ENCODE measurements at regions not wholly inside any gene's neighbourhood (a gene's known extent, or its start where the extent isn't known, plus 50 kb on each side); places are given as distances from the start of the nearest gene placed in this dataset.

GRCh38 chr6:19558934-19559333 lies 278.2 kb upstream of the ID4 start:
- ATAC-seq: no peak
- no peak overlapping the region for H3K4me2 ChIP-seq (ENCODE audit: low read length)
- no peak for DNase-seq (ENCODE audit: low read depth, low spot score)
- no peaks in the 10 kb centered on the region for H4K20me1 ChIP-seq (ENCODE audit: insufficient read depth)
- H2AFZ ChIP-seq (ENCODE audit: low read depth, low read length, poor library complexity, severe bottlenecking): no peak overlapping the region
- POLR2A ChIA-PET: no interaction called here
- no TSS peak for BruUV-seq (replicated peaks)
- no peaks in the 10 kb centered on the region for H3K27me3 ChIP-seq (ENCODE audit: insufficient read depth, low read length)
- intact Hi-C loops (cut with micrococcal nuclease): no loop called here
- no peak overlapping the region for H3K4me3 ChIP-seq (replicated peaks in 1 of 2; ENCODE audit: low read depth in 1 of 2, low read length in 2 of 2)
- TF ChIP-seq FOSL1 (IDR thresholded peaks at IDR 0.05; ENCODE audit: low read depth): no peak
- no peaks in the 10 kb centered on the region for H3K4me1 ChIP-seq (ENCODE audit: control insufficient read depth in 1 of 2, insufficient read depth in 2 of 2, low read length in 2 of 2)
- H3K27ac ChIP-seq (ENCODE audit: low read depth, low read length): no peak overlapping the region
- RAD21 ChIA-PET (ENCODE audit: low non-redundant PET in 1 of 2, low total read pairs in 2 of 2, uncharacterized antibody in 2 of 2, unreplicated experiment in 2 of 2): no interaction called here
- no peaks in the 10 kb centered on the region for H3K9me3 ChIP-seq (ENCODE audit: control insufficient read depth in 1 of 2, insufficient read depth in 1 of 2, low read depth in 1 of 2, low read length in 2 of 2)
- no peaks in the 10 kb centered on the region for H3K79me2 ChIP-seq (ENCODE audit: insufficient read depth, low read length)
- no peaks in the 10 kb centered on the region for H3K36me3 ChIP-seq (ENCODE audit: control insufficient read depth in 1 of 2, insufficient read depth in 2 of 2, low read length in 2 of 2)
- no peaks in the 10 kb centered on the region for H3K9me2 ChIP-seq (ENCODE audit: insufficient read depth)
- no peak overlapping the region for H3K9ac ChIP-seq (ENCODE audit: low read length)
- CTCF ChIA-PET: no interaction called here

GRCh38 chr6:19562468-19562867 lies 274.7 kb upstream of the ID4 start:
- Histone ChIP-seq H2AFZ (ENCODE audit: low read depth, low read length, poor library complexity, severe bottlenecking) (no peak overlapping the region), H3K9me3 (ENCODE audit: control insufficient read depth in 1 of 2, insufficient read depth in 1 of 2, low read depth in 1 of 2, low read length in 2 of 2) (no peaks in the 10 kb centered on the region), H3K4me3 (replicated peaks in 1 of 2; ENCODE audit: low read depth in 1 of 2, low read length in 2 of 2) (no peak overlapping the region), H3K9me2 (ENCODE audit: insufficient read depth) (no peaks in the 10 kb centered on the region), H3K27me3 (ENCODE audit: insufficient read depth, low read length) (no peaks in the 10 kb centered on the region), H3K36me3 (ENCODE audit: control insufficient read depth in 1 of 2, insufficient read depth in 2 of 2, low read length in 2 of 2) (no peaks in the 10 kb centered on the region), H3K4me2 (ENCODE audit: low read length) (no peak overlapping the region), H3K4me1 (ENCODE audit: control insufficient read depth in 1 of 2, insufficient read depth in 2 of 2, low read length in 2 of 2) (no peaks in the 10 kb centered on the region), H4K20me1 (ENCODE audit: insufficient read depth) (no peaks in the 10 kb centered on the region), H3K9ac (ENCODE audit: low read length) (no peak overlapping the region), H3K27ac (ENCODE audit: low read depth, low read length) (no peak overlapping the region), H3K79me2 (ENCODE audit: insufficient read depth, low read length) (no peaks in the 10 kb centered on the region)
- ChIA-PET RAD21 (ENCODE audit: low non-redundant PET in 1 of 2, low total read pairs in 2 of 2, uncharacterized antibody in 2 of 2, unreplicated experiment in 2 of 2) (no interaction called here), POLR2A (no interaction called here), CTCF (no interaction called here)
- TF ChIP-seq JUND (IDR thresholded peaks at IDR 0.05) (no peak), SIN3A (IDR thresholded peaks at IDR 0.05; ENCODE audit: low read depth) (no peak), POLR2AphosphoS5 (IDR thresholded peaks at IDR 0.05; ENCODE audit: low read depth, low read length) (no peak), FOSL1 (IDR thresholded peaks at IDR 0.05; ENCODE audit: low read depth) (no peak)
- DNase-seq (ENCODE audit: low read depth, low spot score) (no peak), ATAC-seq (no peak)
- intact Hi-C loops (cut with micrococcal nuclease): no loop called here
- BruUV-seq (replicated peaks): no TSS peak

GRCh38 chr6:19569563-19569962 lies 267.6 kb upstream of the ID4 start:
- ChIA-PET CTCF (no interaction called here), RAD21 (ENCODE audit: low non-redundant PET in 1 of 2, low total read pairs in 2 of 2, uncharacterized antibody in 2 of 2, unreplicated experiment in 2 of 2) (no interaction called here), POLR2A (no interaction called here)
- Histone ChIP-seq H3K27me3 (ENCODE audit: insufficient read depth, low read length) (no peaks in the 10 kb centered on the region), H2AFZ (ENCODE audit: low read depth, low read length, poor library complexity, severe bottlenecking) (no peak overlapping the region), H4K20me1 (ENCODE audit: insufficient read depth) (no peaks in the 10 kb centered on the region), H3K4me2 (ENCODE audit: low read length) (no peak overlapping the region), H3K4me3 (replicated peaks in 1 of 2; ENCODE audit: low read depth in 1 of 2, low read length in 2 of 2) (no peak overlapping the region), H3K9me3 (ENCODE audit: control insufficient read depth in 1 of 2, insufficient read depth in 1 of 2, low read depth in 1 of 2, low read length in 2 of 2) (no peaks in the 10 kb centered on the region), H3K36me3 (ENCODE audit: control insufficient read depth in 1 of 2, insufficient read depth in 2 of 2, low read length in 2 of 2) (no peaks in the 10 kb centered on the region), H3K9me2 (ENCODE audit: insufficient read depth) (no peaks in the 10 kb centered on the region), H3K4me1 (ENCODE audit: control insufficient read depth in 1 of 2, insufficient read depth in 2 of 2, low read length in 2 of 2) (no peaks in the 10 kb centered on the region), H3K27ac (ENCODE audit: low read depth, low read length) (no peak overlapping the region), H3K79me2 (ENCODE audit: insufficient read depth, low read length) (no peaks in the 10 kb centered on the region), H3K9ac (ENCODE audit: low read length) (no peak overlapping the region)
- DNase-seq (ENCODE audit: low read depth, low spot score) (no peak), ATAC-seq (no peak)
- BruUV-seq (replicated peaks): no TSS peak
- intact Hi-C loops (cut with micrococcal nuclease): no loop called here
- TF ChIP-seq POLR2AphosphoS5 (IDR thresholded peaks at IDR 0.05; ENCODE audit: low read depth, low read length): no peak
- TF ChIP-seq ZNF274 (IDR thresholded peaks at IDR 0.05; ENCODE audit: low read depth, low read length): no peak
- TF ChIP-seq, protein P1, sequence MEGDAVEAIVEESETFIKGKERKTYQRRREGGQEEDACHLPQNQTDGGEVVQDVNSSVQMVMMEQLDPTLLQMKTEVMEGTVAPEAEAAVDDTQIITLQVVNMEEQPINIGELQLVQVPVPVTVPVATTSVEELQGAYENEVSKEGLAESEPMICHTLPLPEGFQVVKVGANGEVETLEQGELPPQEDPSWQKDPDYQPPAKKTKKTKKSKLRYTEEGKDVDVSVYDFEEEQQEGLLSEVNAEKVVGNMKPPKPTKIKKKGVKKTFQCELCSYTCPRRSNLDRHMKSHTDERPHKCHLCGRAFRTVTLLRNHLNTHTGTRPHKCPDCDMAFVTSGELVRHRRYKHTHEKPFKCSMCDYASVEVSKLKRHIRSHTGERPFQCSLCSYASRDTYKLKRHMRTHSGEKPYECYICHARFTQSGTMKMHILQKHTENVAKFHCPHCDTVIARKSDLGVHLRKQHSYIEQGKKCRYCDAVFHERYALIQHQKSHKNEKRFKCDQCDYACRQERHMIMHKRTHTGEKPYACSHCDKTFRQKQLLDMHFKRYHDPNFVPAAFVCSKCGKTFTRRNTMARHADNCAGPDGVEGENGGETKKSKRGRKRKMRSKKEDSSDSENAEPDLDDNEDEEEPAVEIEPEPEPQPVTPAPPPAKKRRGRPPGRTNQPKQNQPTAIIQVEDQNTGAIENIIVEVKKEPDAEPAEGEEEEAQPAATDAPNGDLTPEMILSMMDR (IDR thresholded peaks at IDR 0.05 in 2 of 3, conservative IDR thresholded peaks at IDR 0.05 in 1 of 3; ENCODE audit: borderline replicate concordance in 1 of 3, insufficient read depth in 1 of 3, low read depth in 2 of 3, low read length in 2 of 3): no peak
- no peak for TF ChIP-seq TCF7L2 (IDR thresholded peaks at IDR 0.05; ENCODE audit: borderline replicate concordance, extremely low read depth, insufficient read depth, insufficient read length)
- TF ChIP-seq EZH2phosphoT487 (IDR thresholded peaks at IDR 0.05; ENCODE audit: borderline replicate concordance): no peak
- TF ChIP-seq, protein P2, sequence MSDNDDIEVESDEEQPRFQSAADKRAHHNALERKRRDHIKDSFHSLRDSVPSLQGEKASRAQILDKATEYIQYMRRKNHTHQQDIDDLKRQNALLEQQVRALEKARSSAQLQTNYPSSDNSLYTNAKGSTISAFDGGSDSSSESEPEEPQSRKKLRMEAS (IDR thresholded peaks at IDR 0.05): no peak
